Kidney (tissue), 13 donors: ENCODE measurements at regions not wholly inside any gene's neighbourhood (a gene's known extent, or its start where the extent isn't known, plus 50 kb on each side); places are given as distances from the start of the nearest gene placed in this dataset.

ENCODE experiments used
- DNase-seq, 5 donors: peaks; one replicate each; pipeline ENCODE4 v3.0.0-alpha.2; 2013 to 2020
- FAIRE-seq: peaks from 2 replicates; lab custom pipeline; 2012; peaks lifted over from hg19 to GRCh38; lab: Jason Lieb, UNC
- H3K27ac ChIP-seq, 2 donors: one replicate each; pipeline ENCODE4 v1.7.0; 2013; ENCODE audit warnings: low read depth in 2 of 2, low read length in 2 of 2, inconsistent platforms in 1 of 2
- H3K27me3 ChIP-seq: one replicate; pipeline ENCODE4 v1.7.1; 2013; ENCODE audit warnings: low read length, inconsistent platforms; ENCODE audit not compliant: control insufficient read depth, insufficient read depth
- H3K36me3 ChIP-seq, 3 donors: one replicate each; pipeline versions ENCODE4 v1.7.0 to v1.7.1; 2013; ENCODE audit warnings: low read length in 3 of 3, control low read depth in 1 of 3, inconsistent platforms in 1 of 3; ENCODE audit not compliant: insufficient read depth in 3 of 3, control insufficient read depth in 2 of 3
- H3K4me1 ChIP-seq, 3 donors: one replicate each; pipeline versions ENCODE4 v1.7.0 to v1.7.1; 2013; ENCODE audit warnings: low read length in 3 of 3, inconsistent platforms in 1 of 3, low read depth in 1 of 3; ENCODE audit not compliant: control insufficient read depth in 2 of 3, insufficient read depth in 2 of 3
- H3K4me3 ChIP-seq, 3 donors: one replicate each; pipeline versions ENCODE4 v1.7.0 to v1.8.1; 2013; ENCODE audit warnings: low read length in 3 of 3, control low read depth in 1 of 3, inconsistent platforms in 1 of 3
- H3K9ac ChIP-seq, 3 donors: one replicate each; pipeline versions ENCODE4 v1.7.0 to v1.7.1; 2013; ENCODE audit warnings: low read length in 3 of 3, control low read depth in 1 of 3, inconsistent platforms in 1 of 3
- H3K9me3 ChIP-seq, 3 donors: one replicate each; pipeline versions ENCODE4 v1.7.0 to v1.7.1; 2013; ENCODE audit warnings: low read length in 3 of 3, control low read depth in 1 of 3, inconsistent platforms in 1 of 3; ENCODE audit not compliant: control insufficient read depth in 2 of 3, insufficient read depth in 1 of 3
- intact Hi-C: fragments of 100-400 bp; cut with DNase I; formaldehyde crosslinking; loops from one replicate; pipeline ENCODE4 v1.11.1; 2022
- TF ChIP-seq, protein P1 (sequence below): IDR thresholded peaks from 3 replicates; pipeline ENCODE4 v1.5.1; 2012; ENCODE audit warnings: mild to moderate bottlenecking, moderate library complexity, borderline replicate concordance; ENCODE audit not compliant: insufficient read depth; ENCODE audit errors: extremely low read depth
- donor health status: control.
- donor health status: control.
- donor health status: control.
- donor health status: control.
- donor health status: control.
- donor health status: DM: yes; HTN: yes; CAD: no.
- donor health status: Normal renal cell carcinoma (clear cell type).

DNA sequence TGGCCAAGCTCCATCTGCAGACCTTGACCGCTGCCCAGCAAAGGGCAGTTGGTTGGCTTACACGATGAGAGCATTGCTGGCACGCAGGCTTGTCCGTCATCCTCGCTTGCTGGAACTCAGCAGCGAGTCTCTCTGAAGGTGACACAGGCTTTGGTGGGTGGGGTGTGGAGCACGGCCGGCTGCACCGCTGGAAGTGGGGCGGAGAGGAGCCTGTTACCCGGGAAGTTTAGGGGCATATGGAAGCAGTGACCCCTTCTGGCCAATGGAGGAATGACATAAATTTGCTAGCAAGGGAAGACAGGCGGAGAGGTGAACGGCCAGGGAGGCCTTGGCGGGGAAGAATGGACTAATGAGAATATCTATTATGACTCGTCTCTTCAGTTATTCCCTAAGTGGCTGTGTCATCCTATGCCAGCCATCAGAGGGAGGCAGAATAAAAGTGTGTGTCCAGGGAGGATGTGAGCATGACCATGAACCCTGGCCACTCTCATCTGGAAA is 65.9 kb upstream of the SDK2 start:
- Histone ChIP-seq H3K4me3 (no peak overlapping the region), H3K27ac (no peak overlapping the region), H3K36me3 (no peaks in the 10 kb centered on the region), H3K4me1 (no peaks in the 10 kb centered on the region), H3K9ac (no peak overlapping the region), H3K27me3 (no peaks in the 10 kb centered on the region), H3K9me3 (no peaks in the 10 kb centered on the region)
- intact Hi-C loops = loop anchor here (5.0 kb wide), 1 partner anchor 278 kb away; no protein-coding TSS in a partner anchor
- DNase-seq = peak; percentile 76 to 90 (median 86)
- TF ChIP-seq, protein P1, sequence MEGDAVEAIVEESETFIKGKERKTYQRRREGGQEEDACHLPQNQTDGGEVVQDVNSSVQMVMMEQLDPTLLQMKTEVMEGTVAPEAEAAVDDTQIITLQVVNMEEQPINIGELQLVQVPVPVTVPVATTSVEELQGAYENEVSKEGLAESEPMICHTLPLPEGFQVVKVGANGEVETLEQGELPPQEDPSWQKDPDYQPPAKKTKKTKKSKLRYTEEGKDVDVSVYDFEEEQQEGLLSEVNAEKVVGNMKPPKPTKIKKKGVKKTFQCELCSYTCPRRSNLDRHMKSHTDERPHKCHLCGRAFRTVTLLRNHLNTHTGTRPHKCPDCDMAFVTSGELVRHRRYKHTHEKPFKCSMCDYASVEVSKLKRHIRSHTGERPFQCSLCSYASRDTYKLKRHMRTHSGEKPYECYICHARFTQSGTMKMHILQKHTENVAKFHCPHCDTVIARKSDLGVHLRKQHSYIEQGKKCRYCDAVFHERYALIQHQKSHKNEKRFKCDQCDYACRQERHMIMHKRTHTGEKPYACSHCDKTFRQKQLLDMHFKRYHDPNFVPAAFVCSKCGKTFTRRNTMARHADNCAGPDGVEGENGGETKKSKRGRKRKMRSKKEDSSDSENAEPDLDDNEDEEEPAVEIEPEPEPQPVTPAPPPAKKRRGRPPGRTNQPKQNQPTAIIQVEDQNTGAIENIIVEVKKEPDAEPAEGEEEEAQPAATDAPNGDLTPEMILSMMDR = peak; percentile 74
- no peak for FAIRE-seq

DNA sequence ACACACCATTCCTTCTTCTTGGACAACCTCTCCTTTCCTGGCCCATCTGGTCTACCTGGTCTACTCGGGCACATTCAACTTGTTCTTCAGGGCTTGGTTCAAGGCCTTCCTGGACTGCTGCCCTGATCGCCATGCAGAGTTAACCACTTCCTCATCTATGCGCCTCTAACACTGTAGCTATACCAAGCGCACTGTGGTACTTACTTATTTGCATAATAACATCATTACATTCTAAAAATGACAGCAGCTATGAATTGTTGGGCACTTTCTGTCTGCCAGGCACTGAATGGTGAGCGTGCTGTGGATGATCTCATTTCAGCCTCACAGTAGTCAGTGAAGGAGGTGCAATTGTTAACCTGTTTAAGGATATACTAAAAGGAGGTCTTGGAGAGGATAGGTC is 66.9 kb upstream of the SDK2 start:
- Histone ChIP-seq H3K9ac (no peak overlapping the region), H3K4me1 (no peaks in the 10 kb centered on the region), H3K36me3 (no peaks in the 10 kb centered on the region), H3K4me3 (no peak overlapping the region), H3K27me3 (no peaks in the 10 kb centered on the region), H3K9me3 (no peaks in the 10 kb centered on the region), H3K27ac (no peak overlapping the region)
- DNase-seq = no peak
- TF ChIP-seq, protein P1 = no peak
- intact Hi-C loops = loop anchor here (5.0 kb wide), 1 partner anchor 279 kb away; no protein-coding TSS in a partner anchor
- no peak for FAIRE-seq

DNA sequence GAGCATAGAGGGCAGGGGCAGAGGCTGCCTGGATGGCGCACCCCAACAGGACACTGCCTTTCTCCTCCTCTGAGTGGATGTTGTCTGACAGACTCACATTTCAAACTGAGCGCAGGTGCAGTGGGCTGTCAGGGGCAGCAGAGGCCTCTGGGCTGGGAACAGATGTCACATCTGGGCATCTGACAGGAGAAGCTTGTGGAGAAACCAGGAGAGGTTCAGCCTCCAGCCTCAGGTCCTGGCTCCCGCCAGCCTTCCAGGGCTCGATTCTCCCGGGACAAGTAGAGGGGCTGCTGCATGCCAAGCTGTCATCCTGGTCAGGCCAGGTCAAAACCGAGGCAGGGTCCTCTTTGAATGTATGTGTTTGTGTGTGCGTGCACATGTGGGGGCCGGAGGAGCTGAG is 67.7 kb upstream of the SDK2 start:
- no peaks in the 10 kb centered on the region for H3K9me3 ChIP-seq
- no peak for FAIRE-seq
- no peaks in the 10 kb centered on the region for H3K36me3 ChIP-seq
- H3K27ac ChIP-seq = no peak overlapping the region
- H3K4me1 ChIP-seq = no peaks in the 10 kb centered on the region
- intact Hi-C loops = loop anchor here (5.0 kb wide), 1 partner anchor 280 kb away; no protein-coding TSS in a partner anchor
- no peaks in the 10 kb centered on the region for H3K27me3 ChIP-seq
- DNase-seq = no peak
- no peak overlapping the region for H3K9ac ChIP-seq
- TF ChIP-seq, protein P1 = no peak
- no peak overlapping the region for H3K4me3 ChIP-seq

DNA sequence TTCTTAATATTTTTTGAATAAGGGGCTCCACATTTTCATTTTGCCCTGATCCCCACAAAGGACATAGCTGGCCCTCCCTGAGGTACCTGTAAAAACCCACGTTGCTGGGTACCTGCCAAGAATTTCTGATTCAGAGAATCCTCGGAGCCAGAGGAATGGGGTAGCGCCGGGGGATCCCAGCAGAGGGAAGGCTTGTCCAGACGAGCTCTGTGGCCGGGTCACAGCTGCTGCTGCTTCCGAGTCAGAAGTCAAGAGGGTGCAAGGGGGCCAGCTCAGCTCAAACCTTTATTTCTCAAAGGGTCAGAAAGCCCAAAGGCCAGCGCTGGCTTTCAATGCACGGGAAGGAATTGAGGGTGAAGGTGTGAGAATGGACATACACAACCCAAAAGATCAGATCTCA is 68.9 kb upstream of the SDK2 start:
- Histone ChIP-seq H3K27me3 (no peaks in the 10 kb centered on the region), H3K9me3 (no peaks in the 10 kb centered on the region), H3K9ac (no peak overlapping the region), H3K36me3 (no peaks in the 10 kb centered on the region), H3K4me1 (no peaks in the 10 kb centered on the region), H3K4me3 (no peak overlapping the region), H3K27ac (no peak overlapping the region)
- no peak for FAIRE-seq
- no peak for DNase-seq
- TF ChIP-seq, protein P1 = no peak
- intact Hi-C loops = loop anchor here (5.0 kb wide), 1 partner anchor 281 kb away; no protein-coding TSS in a partner anchor
